GM20000 (cell line): ENCODE measurements at regions not wholly inside any gene's neighbourhood (a gene's known extent, or its start where the extent isn't known, plus 50 kb on each side); places are given as distances from the start of the nearest gene placed in this dataset.

ENCODE experiments used
- DNase-seq: peaks from one replicate; pipeline ENCODE4 v3.0.0; 2012; ENCODE audit warnings: low spot score
- CTCF ChIP-seq: IDR thresholded peaks from 2 replicates; pipeline ENCODE4 v1.5.1; 2012; ENCODE audit warnings: mild to moderate bottlenecking, control low read depth; ENCODE audit errors: extremely low read depth, missing control alignments

GRCh38 chr4:151887031-151887815, 126.4 kb upstream of the GATB start:
- peak; percentile 24 for DNase-seq
- no peak for TF ChIP-seq CTCF

- TF ChIP-seq CTCF: no peak
- no peak for DNase-seq
These were observed 124.3 kb upstream of the GATB start for GRCh38 chr4:151885123-151885522.

- DNase-seq: no peak
- no peak for TF ChIP-seq CTCF
These were observed 122.9 kb upstream of the GATB start for GRCh38 chr4:151883747-151884146.

- peak; percentile 25 for DNase-seq
- no peak for TF ChIP-seq CTCF
These were observed 121.4 kb upstream of the GATB start for GRCh38 chr4:151882072-151882803.

GRCh38 chr4:151879705-151880445, 119.1 kb upstream of the GATB start:
- no peak for TF ChIP-seq CTCF
- no peak for DNase-seq

GRCh38 chr4:151876381-151876988, 115.7 kb upstream of the GATB start:
- TF ChIP-seq CTCF: no peak
- DNase-seq: no peak
